ENCODE measurements at regions not wholly inside any gene's neighbourhood (a gene's known extent, or its start where the extent isn't known, plus 50 kb on each side); places are given as distances from the start of the nearest gene placed in this dataset.

- no peak for TF ChIP-seq POLR2A (IDR thresholded peaks at IDR 0.05; ENCODE audit: low read length)
- TF ChIP-seq GATA1 (IDR thresholded peaks at IDR 0.05; ENCODE audit: low read depth, low read length), result no peak
Measured at GRCh38 chr4:54384563-54384962, 155.5 kb downstream of the PDGFRA start.
